ENCODE measurements at regions not wholly inside any gene's neighbourhood (a gene's known extent, or its start where the extent isn't known, plus 50 kb on each side); places are given as distances from the start of the nearest gene placed in this dataset.

- TF ChIP-seq FOXA1 (IDR thresholded peaks at IDR 0.05) (no peak), BHLHE40 (IDR thresholded peaks at IDR 0.05; ENCODE audit: borderline replicate concordance) (no peak), LEF1 (IDR thresholded peaks at IDR 0.05; ENCODE audit: borderline replicate concordance) (no peak), FOXM1 (IDR thresholded peaks at IDR 0.05; ENCODE audit: borderline replicate concordance) (no peak), SUZ12 (IDR thresholded peaks at IDR 0.05) (no peak), ARNT (IDR thresholded peaks at IDR 0.05) (no peak), TARDBP (IDR thresholded peaks at IDR 0.05) (no peak), ZNF384 (IDR thresholded peaks at IDR 0.05) (no peak), NFRKB (IDR thresholded peaks at IDR 0.05) (no peak), CTBP1 (IDR thresholded peaks at IDR 0.05; ENCODE audit: borderline replicate concordance) (no peak), ELF4 (IDR thresholded peaks at IDR 0.05) (no peak), PKNOX1 (IDR thresholded peaks at IDR 0.05) (no peak), HDGF (IDR thresholded peaks at IDR 0.05; ENCODE audit: borderline replicate concordance) (no peak)
- ChIA-PET CTCF (no interaction called here), POLR2A (no interaction called here)
- no peak for DNase-seq (ENCODE audit: extremely low spot score)
Observed at GRCh38 chr5:104661256-104661655, 1098.7 kb upstream of the NUDT12 start.

GRCh38 chr5:104659497-104659896 is 1096.9 kb upstream of the NUDT12 start:
- ChIA-PET CTCF (no interaction called here), POLR2A (no interaction called here)
- TF ChIP-seq PKNOX1 (IDR thresholded peaks at IDR 0.05) = no peak
- no peak for TF ChIP-seq FOXM1 (IDR thresholded peaks at IDR 0.05; ENCODE audit: borderline replicate concordance)
- TF ChIP-seq NFRKB (IDR thresholded peaks at IDR 0.05) = no peak
- TF ChIP-seq ZNF384 (IDR thresholded peaks at IDR 0.05) = no peak
- no peak for TF ChIP-seq CTBP1 (IDR thresholded peaks at IDR 0.05; ENCODE audit: borderline replicate concordance)
- no peak for DNase-seq (ENCODE audit: extremely low spot score)

- DNase-seq (ENCODE audit: extremely low spot score) = no peak
- TF ChIP-seq ZNF384 (IDR thresholded peaks at IDR 0.05) (no peak), FOXA1 (IDR thresholded peaks at IDR 0.05) (no peak), NFRKB (IDR thresholded peaks at IDR 0.05) (no peak), PKNOX1 (IDR thresholded peaks at IDR 0.05) (no peak), ARNT (IDR thresholded peaks at IDR 0.05) (no peak), FOXM1 (IDR thresholded peaks at IDR 0.05; ENCODE audit: borderline replicate concordance) (no peak), CTBP1 (IDR thresholded peaks at IDR 0.05; ENCODE audit: borderline replicate concordance) (no peak), FOXK2 (IDR thresholded peaks at IDR 0.05) (no peak), TARDBP (IDR thresholded peaks at IDR 0.05) (no peak), L3MBTL2 (conservative IDR thresholded peaks at IDR 0.05) (no peak), LEF1 (IDR thresholded peaks at IDR 0.05; ENCODE audit: borderline replicate concordance) (no peak), SP1 (IDR thresholded peaks at IDR 0.05) (no peak), ELF4 (IDR thresholded peaks at IDR 0.05) (no peak), HDGF (IDR thresholded peaks at IDR 0.05; ENCODE audit: borderline replicate concordance) (no peak), SUZ12 (IDR thresholded peaks at IDR 0.05) (no peak), BHLHE40 (IDR thresholded peaks at IDR 0.05; ENCODE audit: borderline replicate concordance) (no peak)
- ChIA-PET CTCF (interaction anchor here (0.6 kb wide), 1 partner anchor 856 kb away, joined by 3 read pairs; no protein-coding TSS in a partner anchor), POLR2A (no interaction called here)
Observed at GRCh38 chr5:104652271-104652861, 1089.8 kb upstream of the NUDT12 start.

- ChIA-PET CTCF (no interaction called here), POLR2A (no interaction called here)
- TF ChIP-seq PKNOX1 (IDR thresholded peaks at IDR 0.05) (no peak), CTBP1 (IDR thresholded peaks at IDR 0.05; ENCODE audit: borderline replicate concordance) (no peak)
- DNase-seq (ENCODE audit: extremely low spot score) = no peak
Observed at GRCh38 chr5:104650313-104651055, 1087.9 kb upstream of the NUDT12 start.

- CTCF ChIA-PET = no interaction called here
- no peak for TF ChIP-seq SUZ12 (IDR thresholded peaks at IDR 0.05)
- TF ChIP-seq ZNF384 (IDR thresholded peaks at IDR 0.05) = no peak
- TF ChIP-seq FOXM1 (IDR thresholded peaks at IDR 0.05; ENCODE audit: borderline replicate concordance) = no peak
- TF ChIP-seq SP1 (IDR thresholded peaks at IDR 0.05) = no peak
- no peak for TF ChIP-seq BHLHE40 (IDR thresholded peaks at IDR 0.05; ENCODE audit: borderline replicate concordance)
- TF ChIP-seq FOXA1 (IDR thresholded peaks at IDR 0.05) = no peak
- TF ChIP-seq L3MBTL2 (conservative IDR thresholded peaks at IDR 0.05) = no peak
- TF ChIP-seq NFRKB (IDR thresholded peaks at IDR 0.05) = no peak
- no peak for TF ChIP-seq TARDBP (IDR thresholded peaks at IDR 0.05)
- TF ChIP-seq ARNT (IDR thresholded peaks at IDR 0.05) = no peak
- TF ChIP-seq HDGF (IDR thresholded peaks at IDR 0.05; ENCODE audit: borderline replicate concordance) = no peak
- TF ChIP-seq PKNOX1 (IDR thresholded peaks at IDR 0.05) = no peak
- TF ChIP-seq FOXK2 (IDR thresholded peaks at IDR 0.05) = no peak
- TF ChIP-seq LEF1 (IDR thresholded peaks at IDR 0.05; ENCODE audit: borderline replicate concordance) = no peak
- TF ChIP-seq CTBP1 (IDR thresholded peaks at IDR 0.05; ENCODE audit: borderline replicate concordance) = no peak
- POLR2A ChIA-PET = no interaction called here
- DNase-seq (ENCODE audit: extremely low spot score) = no peak
Observed at GRCh38 chr5:104646416-104646815, 1083.8 kb upstream of the NUDT12 start.

Data from HEK293T (cell line).